DND-41 (cell line): ENCODE measurements at regions not wholly inside any gene's neighbourhood (a gene's known extent, or its start where the extent isn't known, plus 50 kb on each side); places are given as distances from the start of the nearest gene placed in this dataset.

Experiments used
- ATAC-seq: fragments of 200-7000 bp; cut with Tn5 transposase; 3 replicates; pipeline ENCODE4 v1.9.1; 2021; ENCODE audit warnings: low read depth; ENCODE audit not compliant: insufficient read depth
- DNase-seq: peaks from one replicate; pipeline ENCODE4 v3.0.0-alpha.2; 2020
- H2AFZ ChIP-seq: 2 replicates; pipeline ENCODE4 v1.6.0; 2012; ENCODE audit warnings: low read depth, low read length
- H3K27ac ChIP-seq: 2 replicates; pipeline ENCODE4 v1.5.1; 2012; ENCODE audit warnings: low read length, inconsistent platforms
- H3K27me3 ChIP-seq: fragments of 200-600 bp; sonication (generic); 2 replicates; pipeline ENCODE4 v1.6.0; 2012; ENCODE audit warnings: low read length, mild to moderate bottlenecking, inconsistent platforms; ENCODE audit not compliant: insufficient read depth, poor library complexity
- H3K36me3 ChIP-seq: 2 replicates; pipeline ENCODE4 v1.5.1; 2012; ENCODE audit warnings: low read length, inconsistent platforms; ENCODE audit not compliant: insufficient read depth
- H3K4me1 ChIP-seq: 2 replicates; pipeline ENCODE4 v1.5.1; 2012; ENCODE audit warnings: mild to moderate bottlenecking, low read length; ENCODE audit not compliant: insufficient read depth
- H3K4me2 ChIP-seq: 2 replicates; pipeline ENCODE4 v1.6.0; 2012; ENCODE audit warnings: mild to moderate bottlenecking, moderate library complexity, low read length, inconsistent platforms; ENCODE audit not compliant: insufficient read depth
- H3K4me3 ChIP-seq, 2 experiments: fragments of 200-600 bp in 1 of 2; shearing (Covaris generic) in 1 of 2; 2 replicates each; pipeline ENCODE4 v1.5.1; 2012 to 2016; ENCODE audit warnings: inconsistent platforms in 2 of 2, low read length in 2 of 2, mild to moderate bottlenecking in 2 of 2, low read depth in 1 of 2, moderate library complexity in 1 of 2
- H3K79me2 ChIP-seq: 2 replicates; pipeline ENCODE4 v1.6.0; 2012; ENCODE audit warnings: low read length, inconsistent platforms; ENCODE audit not compliant: insufficient read depth
- H3K9ac ChIP-seq: 2 replicates; pipeline ENCODE4 v1.6.0; 2012; ENCODE audit warnings: low read depth, mild to moderate bottlenecking, inconsistent platforms, low read length, moderate library complexity
- H3K9me3 ChIP-seq: 2 replicates; pipeline ENCODE4 v1.5.1; 2012; ENCODE audit warnings: low read length, moderate library complexity, mild to moderate bottlenecking, inconsistent platforms; ENCODE audit not compliant: insufficient read depth, severe bottlenecking
- H4K20me1 ChIP-seq: 2 replicates; pipeline ENCODE4 v1.6.0; 2012; ENCODE audit warnings: low read length; ENCODE audit not compliant: insufficient read depth
- CTCF ChIP-seq: IDR thresholded peaks from 2 replicates; pipeline ENCODE4 v1.5.1; 2012; ENCODE audit warnings: borderline replicate concordance, low read length, moderate library complexity, mild to moderate bottlenecking; ENCODE audit not compliant: poor library complexity, severe bottlenecking; ENCODE audit errors: extremely low read depth
- EZH2 ChIP-seq: IDR thresholded peaks from 3 replicates; pipeline ENCODE4 v1.6.1; 2012; ENCODE audit warnings: borderline replicate concordance, low read depth, mild to moderate bottlenecking, moderate library complexity, low read length, inconsistent platforms; ENCODE audit not compliant: severe bottlenecking

GRCh38 chr4:3864742-3865721 lies 98.8 kb downstream of the ADRA2C start:
- Histone ChIP-seq H3K4me1 (no peaks in the 10 kb centered on the region), H3K4me3 (no peak overlapping the region), H3K27me3 (no peaks in the 10 kb centered on the region), H4K20me1 (no peaks in the 10 kb centered on the region), H3K9ac (no peak overlapping the region), H3K27ac (no peak overlapping the region), H3K36me3 (no peaks in the 10 kb centered on the region), H3K4me2 (no peak overlapping the region), H3K79me2 (no peaks in the 10 kb centered on the region), H3K9me3 (no peaks in the 10 kb centered on the region), H2AFZ (no peak overlapping the region)
- ATAC-seq = no peak
- DNase-seq = no peak
- no peak for TF ChIP-seq EZH2

- no peak overlapping the region for H3K4me2 ChIP-seq
Observed at GRCh38 chr4:3865986-3866812, 100.0 kb downstream of the ADRA2C start.

GRCh38 chr4:3866813-3867129 lies 100.6 kb downstream of the ADRA2C start:
- H3K36me3 ChIP-seq = no peaks in the 10 kb centered on the region
- H3K9me3 ChIP-seq = no peaks in the 10 kb centered on the region
- TF ChIP-seq EZH2 (no peak), CTCF (no peak)
- no peak overlapping the region for H2AFZ ChIP-seq
- no peak overlapping the region for H3K27ac ChIP-seq
- H3K4me3 ChIP-seq = no peak overlapping the region
- ATAC-seq (no peak), DNase-seq (no peak)
- H3K9ac ChIP-seq = no peak overlapping the region
- H3K4me2 ChIP-seq = no peak overlapping the region
- H3K79me2 ChIP-seq = no peaks in the 10 kb centered on the region
- H4K20me1 ChIP-seq = no peaks in the 10 kb centered on the region
- H3K4me1 ChIP-seq = no peaks in the 10 kb centered on the region
- no peaks in the 10 kb centered on the region for H3K27me3 ChIP-seq

More at GRCh38 chr4:3865986-3866812, 100.0 kb downstream of the ADRA2C start:
- Histone ChIP-seq H3K4me3 (no peak overlapping the region), H3K9me3 (no peaks in the 10 kb centered on the region), H3K9ac (no peak overlapping the region), H3K36me3 (no peaks in the 10 kb centered on the region), H2AFZ (no peak overlapping the region), H3K4me1 (no peaks in the 10 kb centered on the region), H3K27ac (no peak overlapping the region), H4K20me1 (no peaks in the 10 kb centered on the region), H3K79me2 (no peaks in the 10 kb centered on the region), H3K27me3 (no peaks in the 10 kb centered on the region)
- ATAC-seq = no peak
- TF ChIP-seq CTCF = no peak
- no peak for DNase-seq
